ENCODE measurements at regions not wholly inside any gene's neighbourhood (a gene's known extent, or its start where the extent isn't known, plus 50 kb on each side); places are given as distances from the start of the nearest gene placed in this dataset.
A peak's percentile ranks its signal among the peaks of the same experiment; 100 is the strongest.

DNA sequence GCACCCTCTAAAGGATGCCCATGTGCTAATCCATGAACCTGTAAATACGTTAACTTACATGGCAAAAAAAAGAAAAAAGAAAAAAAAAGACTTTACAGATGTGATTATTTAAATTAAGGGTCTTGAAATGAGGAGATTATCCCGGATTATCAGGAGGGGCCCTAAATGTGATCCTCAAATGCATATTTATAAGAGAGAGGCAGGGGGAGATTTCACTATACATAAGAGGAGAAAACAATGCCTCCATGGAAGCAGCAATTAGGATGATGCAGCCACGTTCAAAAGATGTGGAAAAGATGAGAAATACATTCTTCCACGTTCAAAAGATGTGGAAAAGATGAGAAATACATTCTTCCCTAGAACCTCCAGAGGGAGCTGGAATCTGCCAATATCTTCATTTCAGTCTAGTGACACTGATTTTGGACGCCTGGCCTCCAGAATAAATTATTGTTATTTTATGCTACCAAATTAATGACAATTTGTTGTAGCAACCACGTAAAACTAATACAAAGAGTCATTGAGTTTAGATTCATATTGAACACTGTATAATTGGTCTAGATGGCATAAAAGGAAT, 328.4 kb upstream of the GNAI1 start:
- no peak for TF ChIP-seq EP300 (IDR thresholded peaks at IDR 0.05)
- no peak for TF ChIP-seq POLR2A (IDR thresholded peaks at IDR 0.05)
- TF ChIP-seq POLR2AphosphoS5 (IDR thresholded peaks at IDR 0.05), result no peak
- TF ChIP-seq, protein P1, sequence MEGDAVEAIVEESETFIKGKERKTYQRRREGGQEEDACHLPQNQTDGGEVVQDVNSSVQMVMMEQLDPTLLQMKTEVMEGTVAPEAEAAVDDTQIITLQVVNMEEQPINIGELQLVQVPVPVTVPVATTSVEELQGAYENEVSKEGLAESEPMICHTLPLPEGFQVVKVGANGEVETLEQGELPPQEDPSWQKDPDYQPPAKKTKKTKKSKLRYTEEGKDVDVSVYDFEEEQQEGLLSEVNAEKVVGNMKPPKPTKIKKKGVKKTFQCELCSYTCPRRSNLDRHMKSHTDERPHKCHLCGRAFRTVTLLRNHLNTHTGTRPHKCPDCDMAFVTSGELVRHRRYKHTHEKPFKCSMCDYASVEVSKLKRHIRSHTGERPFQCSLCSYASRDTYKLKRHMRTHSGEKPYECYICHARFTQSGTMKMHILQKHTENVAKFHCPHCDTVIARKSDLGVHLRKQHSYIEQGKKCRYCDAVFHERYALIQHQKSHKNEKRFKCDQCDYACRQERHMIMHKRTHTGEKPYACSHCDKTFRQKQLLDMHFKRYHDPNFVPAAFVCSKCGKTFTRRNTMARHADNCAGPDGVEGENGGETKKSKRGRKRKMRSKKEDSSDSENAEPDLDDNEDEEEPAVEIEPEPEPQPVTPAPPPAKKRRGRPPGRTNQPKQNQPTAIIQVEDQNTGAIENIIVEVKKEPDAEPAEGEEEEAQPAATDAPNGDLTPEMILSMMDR (IDR thresholded peaks at IDR 0.05), result no peak
- DNase-seq, result no peak
- intact Hi-C loops (cut with DNase I; ENCODE audit: low total_unique reads), result no loop called here
- 37 to 46% (median 44%) methylated on average over 6 of the region's 6 CpGs for WGBS, 5 donors
- H3K27ac ChIP-seq, result no peak overlapping the region
- no peaks in the 10 kb centered on the region for H3K36me3 ChIP-seq
- no peaks in the 10 kb centered on the region for H3K4me1 ChIP-seq
- no peaks in the 10 kb centered on the region for H3K27me3 ChIP-seq
- H3K4me3 ChIP-seq, result no peak overlapping the region
- no peaks in the 10 kb centered on the region for H3K9me3 ChIP-seq

DNA sequence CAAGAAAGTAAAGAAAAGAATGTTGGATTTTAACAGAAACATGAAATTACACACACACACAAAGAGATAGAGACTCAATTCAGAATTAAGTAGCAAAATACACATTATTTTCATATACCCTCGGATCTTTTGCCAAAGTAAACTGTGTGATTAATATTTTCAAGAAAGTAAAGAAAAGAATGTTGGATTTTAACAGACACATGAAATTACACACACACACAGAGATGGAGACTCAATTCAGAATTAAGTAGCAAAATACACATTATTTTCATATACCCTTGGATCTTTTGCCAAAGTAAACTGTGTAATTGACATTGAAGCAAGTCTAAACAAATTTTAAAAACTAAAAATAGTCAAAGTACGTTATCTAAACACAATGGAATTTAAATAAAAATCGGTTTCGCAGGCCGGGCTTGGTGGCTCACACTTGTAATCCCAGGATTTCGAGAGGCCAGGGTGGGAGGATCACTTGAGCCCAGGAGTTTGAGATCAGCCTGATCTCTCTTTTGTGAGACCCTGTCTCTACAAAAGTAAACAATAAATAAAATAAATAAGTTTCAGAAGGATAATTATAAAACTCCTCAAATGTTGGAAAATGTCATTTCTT, 337.3 kb upstream of the MAGI2 start:
- no peak for DNase-seq
- H3K36me3 ChIP-seq, result no peaks in the 10 kb centered on the region
- no peaks in the 10 kb centered on the region for H3K4me1 ChIP-seq
- H3K27ac ChIP-seq, result no peak overlapping the region
- 34 to 51% (median 44%) methylated on average over 6 of the region's 6 CpGs for WGBS, 5 donors
- H3K9me3 ChIP-seq, result no peaks in the 10 kb centered on the region
- no peaks in the 10 kb centered on the region for H3K27me3 ChIP-seq
- no peak overlapping the region for H3K4me3 ChIP-seq
- TF ChIP-seq, protein P1 (IDR thresholded peaks at IDR 0.05), result no peak
- TF ChIP-seq POLR2A (IDR thresholded peaks at IDR 0.05) (no peak), EP300 (IDR thresholded peaks at IDR 0.05) (no peak), POLR2AphosphoS5 (IDR thresholded peaks at IDR 0.05) (no peak)
- intact Hi-C loops (cut with DNase I; ENCODE audit: low total_unique reads), result no loop called here

DNA sequence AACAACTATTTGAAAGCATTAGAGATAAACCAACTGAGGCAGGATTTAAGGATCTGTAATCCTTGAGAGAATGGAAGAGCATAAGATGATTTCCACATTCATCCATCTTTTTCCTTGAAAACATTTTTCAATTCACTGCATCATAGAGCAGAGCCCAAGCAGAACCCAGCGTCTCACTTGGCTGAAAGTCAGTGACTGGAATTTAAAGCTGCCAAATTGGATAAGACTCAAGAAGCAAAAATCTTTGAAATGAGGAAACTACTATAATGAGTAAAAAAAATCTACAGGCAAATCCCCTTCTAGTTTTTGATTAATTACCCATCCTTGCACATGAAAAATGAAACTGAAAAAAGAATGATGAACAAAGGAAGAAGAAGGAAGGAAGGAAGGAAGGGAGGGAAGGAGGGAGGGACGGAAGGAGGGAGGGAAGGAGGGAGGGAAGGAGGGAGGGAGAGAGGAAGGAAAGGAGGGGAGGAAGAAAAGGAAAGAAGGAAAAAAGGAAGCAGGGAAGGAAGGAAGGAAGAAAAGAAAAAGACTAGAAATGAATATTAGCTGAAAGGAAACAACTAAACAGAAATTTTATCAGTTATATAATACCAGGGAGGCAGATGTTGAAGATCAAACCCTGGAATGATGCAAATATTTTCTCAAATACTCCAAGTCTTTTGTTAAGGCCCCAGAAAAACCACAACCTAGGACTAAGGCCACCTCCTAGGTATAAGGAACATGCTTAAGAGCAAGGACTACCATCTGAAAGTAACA, 336.3 kb upstream of the MAGI2 start:
- H3K9me3 ChIP-seq, result no peaks in the 10 kb centered on the region
- TF ChIP-seq POLR2AphosphoS5 (IDR thresholded peaks at IDR 0.05), result no peak
- no peaks in the 10 kb centered on the region for H3K27me3 ChIP-seq
- intact Hi-C loops (cut with DNase I; ENCODE audit: low total_unique reads), result no loop called here
- no peaks in the 10 kb centered on the region for H3K36me3 ChIP-seq
- DNase-seq, result peak in 1 of 2 donors; percentile 54
- no peak overlapping the region for H3K27ac ChIP-seq
- H3K4me1 ChIP-seq, result no peaks in the 10 kb centered on the region
- H3K4me3 ChIP-seq, result no peak overlapping the region
- WGBS, 5 donors, result 31 to 43% (median 37%) methylated on average over 2 of the region's 2 CpGs

DNA sequence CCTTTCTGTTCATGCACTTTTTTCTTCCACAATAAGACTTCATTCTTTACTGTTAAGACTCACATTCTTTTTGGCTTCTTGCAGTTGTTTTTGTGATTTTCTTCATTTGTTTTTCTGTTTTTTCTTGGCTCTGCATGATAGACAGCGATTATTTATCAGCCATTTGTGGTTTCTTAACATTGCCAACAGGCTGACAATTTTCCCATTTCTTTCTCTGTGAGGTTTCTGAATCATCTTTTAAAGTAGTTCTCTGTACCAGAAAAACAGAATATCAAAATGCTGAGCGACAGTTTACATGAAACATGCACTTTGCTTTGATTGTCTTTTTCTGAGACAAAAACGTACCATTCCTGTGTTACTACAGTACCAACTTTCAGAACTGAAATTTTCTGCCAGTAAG, 334.2 kb upstream of the MAGI2 start:
- no peak for DNase-seq
- WGBS, 5 donors, result 60 to 67% (median 63%) methylated on average over 3 of the region's 3 CpGs
- intact Hi-C loops (cut with DNase I; ENCODE audit: low total_unique reads), result no loop called here
- H3K4me1 ChIP-seq, result no peaks in the 10 kb centered on the region
- H3K27me3 ChIP-seq, result no peaks in the 10 kb centered on the region
- H3K36me3 ChIP-seq, result no peaks in the 10 kb centered on the region
- H3K4me3 ChIP-seq, result no peak overlapping the region
- no peak for TF ChIP-seq POLR2A (IDR thresholded peaks at IDR 0.05)
- TF ChIP-seq, protein P1 (IDR thresholded peaks at IDR 0.05), result no peak
- TF ChIP-seq POLR2AphosphoS5 (IDR thresholded peaks at IDR 0.05), result no peak
- no peak for TF ChIP-seq EP300 (IDR thresholded peaks at IDR 0.05)
- H3K9me3 ChIP-seq, result no peaks in the 10 kb centered on the region
- H3K27ac ChIP-seq, result no peak overlapping the region

DNA sequence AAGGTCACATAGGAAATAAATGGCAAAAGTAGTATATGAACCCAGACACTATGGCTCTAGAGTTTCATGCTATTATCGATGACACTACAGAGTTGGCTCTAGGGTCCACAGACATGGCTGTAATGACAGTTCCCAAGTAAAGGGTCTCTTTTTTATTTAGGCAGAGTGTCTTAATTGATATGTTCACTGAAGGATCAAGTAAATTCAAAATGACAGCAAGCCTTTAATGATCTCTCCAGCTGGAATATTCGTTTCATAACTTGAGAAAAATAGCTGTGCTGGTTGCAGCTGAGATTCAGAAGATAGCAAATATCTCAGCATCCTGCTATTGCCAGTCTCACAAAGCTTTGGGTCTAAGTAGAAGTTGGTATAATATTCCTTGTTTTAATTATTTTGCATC, 333.6 kb upstream of the MAGI2 start:
- Histone ChIP-seq H3K4me1 (no peaks in the 10 kb centered on the region), H3K27ac (no peak overlapping the region), H3K9me3 (no peaks in the 10 kb centered on the region), H3K27me3 (no peaks in the 10 kb centered on the region), H3K36me3 (no peaks in the 10 kb centered on the region), H3K4me3 (no peak overlapping the region)
- no peak for DNase-seq
- intact Hi-C loops (cut with DNase I; ENCODE audit: low total_unique reads), result no loop called here
- TF ChIP-seq, protein P1 (IDR thresholded peaks at IDR 0.05), result no peak
- 56 to 67% (median 63%) methylated on average over 2 of the region's 2 CpGs for WGBS, 5 donors

Measured in stomach (tissue), 8 donors.